ENCODE measurements at regions not wholly inside any gene's neighbourhood (a gene's known extent, or its start where the extent isn't known, plus 50 kb on each side); places are given as distances from the start of the nearest gene placed in this dataset.

GRCh38 chr2:21617885-21618434 lies 494.2 kb downstream of the TDRD15 start:
- DNase-seq: no peak
- in situ Hi-C loops (cut with HindIII; ENCODE audit: low pct_ligation_motif_present, low pct_unique_long_range_greater_than_20kb, low sequenced_read_pairs): no loop called here

- in situ Hi-C loops (cut with HindIII; ENCODE audit: low pct_ligation_motif_present, low pct_unique_long_range_greater_than_20kb, low sequenced_read_pairs): no loop called here
- no peak for DNase-seq
These were observed 497.0 kb downstream of the TDRD15 start for GRCh38 chr2:21620771-21621170.

GRCh38 chr2:21627938-21628337 lies 504.2 kb downstream of the TDRD15 start:
- in situ Hi-C loops (cut with HindIII; ENCODE audit: low pct_ligation_motif_present, low pct_unique_long_range_greater_than_20kb, low sequenced_read_pairs): no loop called here

GRCh38 chr2:21633015-21633414 lies 509.2 kb downstream of the TDRD15 start:
- no peak for DNase-seq
- in situ Hi-C loops (cut with HindIII; ENCODE audit: low pct_ligation_motif_present, low pct_unique_long_range_greater_than_20kb, low sequenced_read_pairs): no loop called here

More at GRCh38 chr2:21627938-21628337, 504.2 kb downstream of the TDRD15 start:
- no peak for DNase-seq

- in situ Hi-C loops (cut with HindIII; ENCODE audit: low pct_ligation_motif_present, low pct_unique_long_range_greater_than_20kb, low sequenced_read_pairs): no loop called here
- no peak for DNase-seq
These were observed 509.7 kb downstream of the TDRD15 start for GRCh38 chr2:21633466-21633865.

GRCh38 chr2:21633911-21634310 lies 510.1 kb downstream of the TDRD15 start:
- in situ Hi-C loops (cut with HindIII; ENCODE audit: low pct_ligation_motif_present, low pct_unique_long_range_greater_than_20kb, low sequenced_read_pairs): no loop called here
- no peak for DNase-seq

- in situ Hi-C loops (cut with HindIII; ENCODE audit: low pct_ligation_motif_present, low pct_unique_long_range_greater_than_20kb, low sequenced_read_pairs): no loop called here
- DNase-seq: no peak
These were observed 516.3 kb downstream of the TDRD15 start for GRCh38 chr2:21640046-21640445.

GRCh38 chr2:21642647-21643046 lies 518.9 kb downstream of the TDRD15 start:
- in situ Hi-C loops (cut with HindIII; ENCODE audit: low pct_ligation_motif_present, low pct_unique_long_range_greater_than_20kb, low sequenced_read_pairs): no loop called here
- no peak for DNase-seq

GRCh38 chr2:21643180-21643579 lies 519.4 kb downstream of the TDRD15 start:
- DNase-seq: no peak
- in situ Hi-C loops (cut with HindIII; ENCODE audit: low pct_ligation_motif_present, low pct_unique_long_range_greater_than_20kb, low sequenced_read_pairs): no loop called here

- DNase-seq: no peak
- in situ Hi-C loops (cut with HindIII; ENCODE audit: low pct_ligation_motif_present, low pct_unique_long_range_greater_than_20kb, low sequenced_read_pairs): no loop called here
These were observed 520.5 kb downstream of the TDRD15 start for GRCh38 chr2:21644266-21644665.

- in situ Hi-C loops (cut with HindIII; ENCODE audit: low pct_ligation_motif_present, low pct_unique_long_range_greater_than_20kb, low sequenced_read_pairs): no loop called here
- no peak for DNase-seq
These were observed 522.6 kb downstream of the TDRD15 start for GRCh38 chr2:21646345-21646744.

GRCh38 chr2:21650569-21650968 lies 526.8 kb downstream of the TDRD15 start:
- in situ Hi-C loops (cut with HindIII; ENCODE audit: low pct_ligation_motif_present, low pct_unique_long_range_greater_than_20kb, low sequenced_read_pairs): no loop called here
- no peak for DNase-seq

- in situ Hi-C loops (cut with HindIII; ENCODE audit: low pct_ligation_motif_present, low pct_unique_long_range_greater_than_20kb, low sequenced_read_pairs): no loop called here
These were observed 531.4 kb downstream of the TDRD15 start for GRCh38 chr2:21655136-21655535.

GRCh38 chr2:21656330-21657075 lies 532.7 kb downstream of the TDRD15 start:
- in situ Hi-C loops (cut with HindIII; ENCODE audit: low pct_ligation_motif_present, low pct_unique_long_range_greater_than_20kb, low sequenced_read_pairs): no loop called here
- no peak for DNase-seq

More at GRCh38 chr2:21655136-21655535, 531.4 kb downstream of the TDRD15 start:
- DNase-seq: no peak

- DNase-seq: no peak
- in situ Hi-C loops (cut with HindIII; ENCODE audit: low pct_ligation_motif_present, low pct_unique_long_range_greater_than_20kb, low sequenced_read_pairs): no loop called here
These were observed 533.7 kb downstream of the TDRD15 start for GRCh38 chr2:21657445-21657844.

- no peak for DNase-seq
These were observed 534.5 kb downstream of the TDRD15 start for GRCh38 chr2:21658269-21658668.

GRCh38 chr2:21658907-21659477 lies 535.2 kb downstream of the TDRD15 start:
- in situ Hi-C loops (cut with HindIII; ENCODE audit: low pct_ligation_motif_present, low pct_unique_long_range_greater_than_20kb, low sequenced_read_pairs): no loop called here

More at GRCh38 chr2:21658269-21658668, 534.5 kb downstream of the TDRD15 start:
- in situ Hi-C loops (cut with HindIII; ENCODE audit: low pct_ligation_motif_present, low pct_unique_long_range_greater_than_20kb, low sequenced_read_pairs): no loop called here

GRCh38 chr2:21664083-21664482 lies 540.3 kb downstream of the TDRD15 start:
- DNase-seq: no peak
- in situ Hi-C loops (cut with HindIII; ENCODE audit: low pct_ligation_motif_present, low pct_unique_long_range_greater_than_20kb, low sequenced_read_pairs): no loop called here

More at GRCh38 chr2:21658907-21659477, 535.2 kb downstream of the TDRD15 start:
- DNase-seq: no peak

GRCh38 chr2:21667638-21668037 lies 543.9 kb downstream of the TDRD15 start:
- no peak for DNase-seq
- in situ Hi-C loops (cut with HindIII; ENCODE audit: low pct_ligation_motif_present, low pct_unique_long_range_greater_than_20kb, low sequenced_read_pairs): no loop called here

All from ACHN (cell line).